Upper lobe of left lung (tissue), 6 donors: ENCODE measurements at regions not wholly inside any gene's neighbourhood (a gene's known extent, or its start where the extent isn't known, plus 50 kb on each side); places are given as distances from the start of the nearest gene placed in this dataset.

Experiments used
- ATAC-seq, 2 donors: fragments of 200-7000 bp; cut with Tn5 transposase; one replicate each; pipeline ENCODE4 v1.9.1; 2022; ENCODE audit warnings: mild to moderate bottlenecking in 2 of 2, moderate library complexity in 2 of 2; ENCODE audit not compliant: low FRiP score in 2 of 2
- DNase-seq, 2 donors: peaks; one replicate each; pipeline ENCODE4 v3.0.0-alpha.2; 2019 to 2020
- H3K27ac ChIP-seq, 4 donors: fragments of 200-600 bp; sonication (generic); one replicate each; pipeline ENCODE4 v1.5.1; 2016 to 2019
- H3K27me3 ChIP-seq, 4 donors: fragments of 200-600 bp; sonication (generic); one replicate each; pipeline ENCODE4 v1.5.1; 2017 to 2019
- H3K36me3 ChIP-seq, 4 donors: fragments of 200-600 bp; sonication (generic); one replicate each; pipeline ENCODE4 v1.5.1; 2016 to 2019
- H3K4me1 ChIP-seq, 4 donors: fragments of 200-600 bp; sonication (generic); one replicate each; pipeline ENCODE4 v1.5.1; 2018 to 2019
- H3K4me3 ChIP-seq, 4 donors: fragments of 200-600 bp; sonication (generic); one replicate each; pipeline ENCODE4 v1.5.1; 2017 to 2019; ENCODE audit warnings: mild to moderate bottlenecking in 2 of 4, moderate library complexity in 1 of 4
- H3K9me3 ChIP-seq, 4 donors: fragments of 200-600 bp; sonication (generic); one replicate each; pipeline ENCODE4 v1.5.1; 2018 to 2019
- EP300 ChIP-seq, 4 donors: sonication (generic); formaldehyde crosslinking; IDR thresholded peaks; one replicate each; pipeline ENCODE4 v1.5.1; 2017; ENCODE audit warnings: antibody characterized with exemption in 4 of 4, control low read depth in 2 of 4
- POLR2A ChIP-seq, 4 donors: fragments of 450-650 bp; IDR thresholded peaks; one replicate each; pipeline ENCODE4 v1.5.1; 2016 to 2017; ENCODE audit warnings: antibody characterized with exemption in 4 of 4, mild to moderate bottlenecking in 2 of 4
- POLR2AphosphoS5 ChIP-seq, 2 donors: sonication (generic); formaldehyde crosslinking; IDR thresholded peaks; one replicate each; pipeline ENCODE4 v1.5.1; 2017; ENCODE audit warnings: antibody characterized with exemption in 2 of 2
- WGBS, 2 donors: methylation state at CpG; one replicate each; pipeline ENCODE4 v1.1.5; 2017 to 2018; 5-methylcytosine and 5-hydroxymethylcytosine counted together
- TF ChIP-seq, protein P1 (sequence below), 6 experiments: fragments of 450-650 bp in 4 of 6; fragments of 200-600 bp in 2 of 6; sonication (generic) in 2 of 6; IDR thresholded peaks; one replicate each; pipeline ENCODE4 v1.5.1; 2016 to 2019; ENCODE audit warnings: antibody characterized with exemption in 6 of 6
- donor health status: DM: no; HTN: no; CAD: no; lungs with moderate emphysema.
- donor health status: DM: no; HTN: yes; CAD: no; lungs with severe emphysema.

DNA sequence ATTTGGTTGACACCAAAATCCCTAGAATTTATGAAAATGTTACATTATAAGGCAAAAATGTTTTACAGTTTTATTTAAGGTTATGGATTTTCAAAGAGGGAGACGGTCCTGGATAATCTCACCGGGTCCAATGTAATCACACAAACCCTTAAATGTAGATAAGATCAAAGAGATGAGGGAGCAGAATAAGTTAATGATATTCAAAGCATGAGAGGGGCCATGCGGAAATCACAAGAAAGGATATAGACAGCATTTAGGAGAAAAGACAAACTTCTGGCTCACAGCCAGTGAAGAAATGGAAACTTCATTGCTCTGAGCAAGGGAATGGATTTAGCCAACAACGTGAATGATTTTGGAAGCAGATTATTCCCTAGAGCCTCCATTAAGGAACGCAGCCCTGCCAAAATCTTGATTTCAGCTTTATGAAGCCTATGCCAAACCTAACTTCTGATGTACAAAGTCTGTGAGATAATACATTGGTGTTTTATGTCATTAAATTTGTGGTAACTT lies 684.4 kb upstream of the GNPDA2 start:
- TF ChIP-seq EP300 (IDR thresholded peaks at IDR 0.05): no peak
- TF ChIP-seq POLR2AphosphoS5 (IDR thresholded peaks at IDR 0.05): no peak
- TF ChIP-seq, protein P1, sequence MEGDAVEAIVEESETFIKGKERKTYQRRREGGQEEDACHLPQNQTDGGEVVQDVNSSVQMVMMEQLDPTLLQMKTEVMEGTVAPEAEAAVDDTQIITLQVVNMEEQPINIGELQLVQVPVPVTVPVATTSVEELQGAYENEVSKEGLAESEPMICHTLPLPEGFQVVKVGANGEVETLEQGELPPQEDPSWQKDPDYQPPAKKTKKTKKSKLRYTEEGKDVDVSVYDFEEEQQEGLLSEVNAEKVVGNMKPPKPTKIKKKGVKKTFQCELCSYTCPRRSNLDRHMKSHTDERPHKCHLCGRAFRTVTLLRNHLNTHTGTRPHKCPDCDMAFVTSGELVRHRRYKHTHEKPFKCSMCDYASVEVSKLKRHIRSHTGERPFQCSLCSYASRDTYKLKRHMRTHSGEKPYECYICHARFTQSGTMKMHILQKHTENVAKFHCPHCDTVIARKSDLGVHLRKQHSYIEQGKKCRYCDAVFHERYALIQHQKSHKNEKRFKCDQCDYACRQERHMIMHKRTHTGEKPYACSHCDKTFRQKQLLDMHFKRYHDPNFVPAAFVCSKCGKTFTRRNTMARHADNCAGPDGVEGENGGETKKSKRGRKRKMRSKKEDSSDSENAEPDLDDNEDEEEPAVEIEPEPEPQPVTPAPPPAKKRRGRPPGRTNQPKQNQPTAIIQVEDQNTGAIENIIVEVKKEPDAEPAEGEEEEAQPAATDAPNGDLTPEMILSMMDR (IDR thresholded peaks at IDR 0.05): no peak
- TF ChIP-seq POLR2A (IDR thresholded peaks at IDR 0.05): no peak
- H3K4me1 ChIP-seq: no peaks in the 10 kb centered on the region
- WGBS, 2 donors: 45 to 60% methylated on average over 5 of the region's 5 CpGs
- no peaks in the 10 kb centered on the region for H3K36me3 ChIP-seq
- no peak overlapping the region for H3K27ac ChIP-seq
- H3K27me3 ChIP-seq: no peaks in the 10 kb centered on the region
- no peak overlapping the region for H3K4me3 ChIP-seq
- ATAC-seq (no peak), DNase-seq (no peak)
- H3K9me3 ChIP-seq: no peaks in the 10 kb centered on the region

GRCh38 chr4:45409536-45409935 lies 683.2 kb upstream of the GNPDA2 start:
- Histone ChIP-seq H3K27me3 (no peaks in the 10 kb centered on the region), H3K27ac (no peak overlapping the region), H3K4me3 (no peak overlapping the region), H3K4me1 (no peaks in the 10 kb centered on the region), H3K36me3 (no peaks in the 10 kb centered on the region), H3K9me3 (no peaks in the 10 kb centered on the region)
- ATAC-seq (no peak), DNase-seq (no peak)
- TF ChIP-seq POLR2AphosphoS5 (IDR thresholded peaks at IDR 0.05) (no peak), EP300 (IDR thresholded peaks at IDR 0.05) (no peak), POLR2A (IDR thresholded peaks at IDR 0.05) (no peak)
- TF ChIP-seq, protein P1 (IDR thresholded peaks at IDR 0.05): no peak
- WGBS, 2 donors: 85 to 96% methylated on average over 1 of the region's 1 CpG

DNA sequence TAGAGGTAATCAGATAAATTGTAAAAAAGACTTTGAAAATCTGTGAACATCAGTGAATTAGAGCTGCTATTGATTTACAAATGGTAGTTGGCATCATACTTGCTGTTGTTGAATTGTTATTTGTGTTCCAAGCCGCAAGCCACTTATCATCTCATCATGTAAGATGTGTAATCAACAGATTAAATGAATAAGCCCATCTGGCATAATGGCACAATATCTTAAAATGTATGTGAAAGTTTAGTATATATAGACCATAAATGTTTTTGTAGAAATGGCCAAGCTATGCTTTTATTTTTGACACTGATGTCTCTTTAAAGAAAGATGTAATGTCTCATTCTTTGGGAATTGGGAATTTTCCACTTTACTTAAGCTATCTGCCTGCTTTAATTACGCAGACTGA lies 682.6 kb upstream of the GNPDA2 start:
- no peaks in the 10 kb centered on the region for H3K36me3 ChIP-seq
- no peaks in the 10 kb centered on the region for H3K27me3 ChIP-seq
- TF ChIP-seq, protein P1 (IDR thresholded peaks at IDR 0.05): no peak
- no peak for TF ChIP-seq EP300 (IDR thresholded peaks at IDR 0.05)
- no peak for TF ChIP-seq POLR2AphosphoS5 (IDR thresholded peaks at IDR 0.05)
- TF ChIP-seq POLR2A (IDR thresholded peaks at IDR 0.05): no peak
- WGBS, 2 donors: 71 to 75% methylated on average over 2 of the region's 2 CpGs
- H3K4me3 ChIP-seq: no peak overlapping the region
- H3K4me1 ChIP-seq: no peaks in the 10 kb centered on the region
- no peak overlapping the region for H3K27ac ChIP-seq
- DNase-seq (no peak), ATAC-seq (no peak)
- H3K9me3 ChIP-seq: no peaks in the 10 kb centered on the region

DNA sequence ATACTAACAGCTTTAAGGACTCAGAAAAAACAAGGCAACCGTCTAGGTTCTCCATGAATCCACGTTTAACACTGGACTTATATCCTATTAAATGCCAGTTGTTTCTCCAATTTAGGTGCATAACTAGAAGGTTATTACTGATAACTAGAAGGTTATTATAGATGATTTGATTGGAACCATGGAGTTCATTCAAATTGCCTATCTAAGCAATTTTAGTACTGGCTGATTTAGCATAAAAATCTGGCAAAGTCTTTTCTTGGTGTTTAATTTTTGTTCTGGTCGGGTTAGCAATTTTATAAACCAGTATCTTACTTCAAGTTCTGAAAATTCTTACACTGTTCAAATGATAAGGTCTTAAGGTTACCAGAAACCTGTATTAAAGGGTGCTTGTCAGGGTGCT lies 672.8 kb upstream of the GNPDA2 start:
- ATAC-seq (no peak), DNase-seq (no peak)
- Histone ChIP-seq H3K27me3 (no peaks in the 10 kb centered on the region), H3K4me1 (no peaks in the 10 kb centered on the region), H3K9me3 (peaks cover 0 to 9% (median 6%) of the 10 kb centered on the region in 4 donors), H3K27ac (no peak overlapping the region), H3K4me3 (no peak overlapping the region), H3K36me3 (no peaks in the 10 kb centered on the region)
- no peak for TF ChIP-seq EP300 (IDR thresholded peaks at IDR 0.05)
- TF ChIP-seq, protein P1 (IDR thresholded peaks at IDR 0.05): no peak
- no peak for TF ChIP-seq POLR2AphosphoS5 (IDR thresholded peaks at IDR 0.05)
- TF ChIP-seq POLR2A (IDR thresholded peaks at IDR 0.05): no peak
- WGBS, 2 donors: 43 to 73% methylated on average over 3 of the region's 3 CpGs

DNA sequence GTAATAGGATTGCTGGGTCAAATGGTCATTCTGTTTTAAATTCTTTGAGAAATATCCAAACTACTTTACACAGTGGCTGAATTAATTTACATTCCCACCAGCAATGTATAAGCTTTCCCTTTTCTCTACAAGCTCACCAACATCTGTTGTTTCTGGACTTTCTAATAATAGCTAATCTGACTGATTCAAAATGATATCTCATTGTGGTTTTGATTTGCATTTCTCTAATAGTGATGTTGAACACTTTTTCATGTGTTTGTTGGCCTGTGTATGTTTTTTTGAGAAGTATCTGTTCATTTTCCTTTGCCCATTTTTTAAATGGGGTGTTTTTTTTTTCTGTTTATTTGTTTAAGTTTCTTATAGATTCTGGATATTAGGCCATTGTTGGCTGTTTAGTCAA lies 659.0 kb upstream of the GNPDA2 start:
- DNase-seq (no peak), ATAC-seq (no peak)
- Histone ChIP-seq H3K27me3 (no peaks in the 10 kb centered on the region), H3K4me3 (no peak overlapping the region), H3K36me3 (no peaks in the 10 kb centered on the region), H3K9me3 (no peaks in the 10 kb centered on the region), H3K4me1 (no peaks in the 10 kb centered on the region), H3K27ac (no peak overlapping the region)
- no peak for TF ChIP-seq EP300 (IDR thresholded peaks at IDR 0.05)
- TF ChIP-seq, protein P1 (IDR thresholded peaks at IDR 0.05): no peak
- no peak for TF ChIP-seq POLR2AphosphoS5 (IDR thresholded peaks at IDR 0.05)
- TF ChIP-seq POLR2A (IDR thresholded peaks at IDR 0.05): no peak
